ELF-1 (cell line): ENCODE measurements at regions not wholly inside any gene's neighbourhood (a gene's known extent, or its start where the extent isn't known, plus 50 kb on each side); places are given as distances from the start of the nearest gene placed in this dataset.
"Not testable (repeated sequence)": the region's sequence is repeated elsewhere in the genome, so short reads cannot be mapped to it uniquely, and the experiment has no call there.

Experiments
- DNase-seq: peaks from one replicate; pipeline ENCODE4 v3.0.0-alpha.2; 2016; ENCODE audit warnings: low read depth, low spot score

GRCh38 chr4:177802661-177803060, 360.4 kb upstream of the AGA start:
- DNase-seq: no peak

- no peak for DNase-seq
Observed at GRCh38 chr4:177803151-177803550, 360.9 kb upstream of the AGA start.

- no peak for DNase-seq
Observed at GRCh38 chr4:177809791-177810190, 367.6 kb upstream of the AGA start.

- DNase-seq: no peak
Observed at GRCh38 chr4:177810220-177810619, 368.0 kb upstream of the AGA start.

- not testable (repeated sequence) for DNase-seq
Observed at GRCh38 chr4:177818392-177818791, 376.2 kb upstream of the AGA start.

- no peak for DNase-seq
Observed at GRCh38 chr4:177826973-177827372, 384.7 kb upstream of the AGA start.

- no peak for DNase-seq
Observed at GRCh38 chr4:177841258-177841657, 399.0 kb upstream of the AGA start.

- no peak for DNase-seq
Observed at GRCh38 chr4:177853229-177853628, 411.0 kb upstream of the AGA start.

GRCh38 chr4:177855507-177856197, 413.4 kb upstream of the AGA start:
- no peak for DNase-seq

GRCh38 chr4:177860171-177860570, 417.9 kb upstream of the AGA start:
- no peak for DNase-seq

- no peak for DNase-seq
Observed at GRCh38 chr4:177861551-177862094, 419.4 kb upstream of the AGA start.

GRCh38 chr4:177862541-177863176, 420.4 kb upstream of the AGA start:
- DNase-seq: no peak

GRCh38 chr4:177879851-177880250, 437.6 kb upstream of the AGA start:
- DNase-seq: peak; percentile 12

GRCh38 chr4:177895136-177895535, 452.9 kb upstream of the AGA start:
- DNase-seq: no peak

GRCh38 chr4:177901786-177902185, 459.5 kb upstream of the AGA start:
- DNase-seq: no peak

- no peak for DNase-seq
Observed at GRCh38 chr4:177902386-177902785, 460.1 kb upstream of the AGA start.

GRCh38 chr4:177907736-177908424, 465.6 kb upstream of the AGA start:
- peak; percentile 1 for DNase-seq

GRCh38 chr4:177921715-177922114, 479.5 kb upstream of the AGA start:
- no peak for DNase-seq

- DNase-seq: no peak
Observed at GRCh38 chr4:177923888-177924287, 481.7 kb upstream of the AGA start.

GRCh38 chr4:177937041-177937440, 494.8 kb upstream of the AGA start:
- no peak for DNase-seq

GRCh38 chr4:177938226-177938625, 496.0 kb upstream of the AGA start:
- DNase-seq: no peak

GRCh38 chr4:177945268-177945667, 503.0 kb upstream of the AGA start:
- no peak for DNase-seq

- DNase-seq: no peak
Observed at GRCh38 chr4:177947607-177948006, 505.4 kb upstream of the AGA start.
